SK-N-SH (cell line): ENCODE measurements at regions not wholly inside any gene's neighbourhood (a gene's known extent, or its start where the extent isn't known, plus 50 kb on each side); places are given as distances from the start of the nearest gene placed in this dataset.
A peak's percentile ranks its signal among the peaks of the same experiment; 100 is the strongest.

Source experiments
- CTCF ChIP-seq: fragments of 200-600 bp; sonication (generic); IDR thresholded peaks from 2 replicates; pipeline ENCODE4 v1.6.1; 2017; ENCODE audit warnings: antibody characterized with exemption, mild to moderate bottlenecking, moderate library complexity
- EP300 ChIP-seq, 2 experiments: IDR thresholded peaks; 2 replicates each; pipeline versions ENCODE4 v1.4.0 to v1.6.1; 2012; ENCODE audit warnings: borderline replicate concordance in 1 of 2, low read depth in 1 of 2, low read length in 1 of 2

GRCh38 chr13:85654227-85654626 is 145.0 kb downstream of the SLITRK6 start:
- peak; percentile 99 for TF ChIP-seq EP300 (IDR thresholded peaks at IDR 0.05; ENCODE audit: borderline replicate concordance in 1 of 2, low read depth in 1 of 2, low read length in 1 of 2)
- TF ChIP-seq CTCF = no peak
